Endometrium (tissue), 2 donors: ENCODE measurements at regions not wholly inside any gene's neighbourhood (a gene's known extent, or its start where the extent isn't known, plus 50 kb on each side); places are given as distances from the start of the nearest gene placed in this dataset.
"Not testable (repeated sequence)": the region's sequence is repeated elsewhere in the genome, so short reads cannot be mapped to it uniquely, and the experiment has no call there.

Experiments used
- FAIRE-seq: peaks from 2 replicates; lab custom pipeline; 2012; peaks lifted over from hg19 to GRCh38; lab: Jason Lieb, UNC
- donor health status: control.
- donor health status: control.

- FAIRE-seq = no peak
Observed at GRCh38 chr3:21989341-21990042, 238.5 kb upstream of the ZNF385D start.

- FAIRE-seq = no peak
Observed at GRCh38 chr3:21991061-21991460, 240.1 kb upstream of the ZNF385D start.

GRCh38 chr3:21995079-21995607 is 244.1 kb upstream of the ZNF385D start:
- no peak for FAIRE-seq

GRCh38 chr3:22007368-22007767 is 256.4 kb upstream of the ZNF385D start:
- FAIRE-seq = no peak

GRCh38 chr3:22010997-22011396 is 260.0 kb upstream of the ZNF385D start:
- FAIRE-seq = no peak

GRCh38 chr3:22012471-22012870 is 261.5 kb upstream of the ZNF385D start:
- FAIRE-seq = no peak

GRCh38 chr3:22013641-22014040 is 262.6 kb upstream of the ZNF385D start:
- FAIRE-seq = no peak

- FAIRE-seq = no peak
Observed at GRCh38 chr3:22016197-22016596, 265.2 kb upstream of the ZNF385D start.

GRCh38 chr3:22024638-22025037 is 273.6 kb upstream of the ZNF385D start:
- FAIRE-seq = not testable (repeated sequence)

- FAIRE-seq = no peak
Observed at GRCh38 chr3:22029480-22029879, 278.5 kb upstream of the ZNF385D start.

GRCh38 chr3:22039161-22039560 is 288.2 kb upstream of the ZNF385D start:
- no peak for FAIRE-seq

- no peak for FAIRE-seq
Observed at GRCh38 chr3:22040150-22040549, 289.1 kb upstream of the ZNF385D start.

GRCh38 chr3:22045882-22046281 is 294.9 kb upstream of the ZNF385D start:
- FAIRE-seq = no peak

GRCh38 chr3:22063500-22063899 is 312.5 kb upstream of the ZNF385D start:
- FAIRE-seq = no peak

GRCh38 chr3:22068619-22069018 is 317.6 kb upstream of the ZNF385D start:
- FAIRE-seq = no peak

- no peak for FAIRE-seq
Observed at GRCh38 chr3:22088204-22088603, 337.2 kb upstream of the ZNF385D start.

GRCh38 chr3:22089284-22089683 is 338.3 kb upstream of the ZNF385D start:
- FAIRE-seq = no peak

- no peak for FAIRE-seq
Observed at GRCh38 chr3:22091329-22091728, 340.3 kb upstream of the ZNF385D start.

- FAIRE-seq = no peak
Observed at GRCh38 chr3:22098021-22098420, 347.0 kb upstream of the ZNF385D start.

GRCh38 chr3:22101351-22101750 is 350.3 kb upstream of the ZNF385D start:
- no peak for FAIRE-seq

GRCh38 chr3:22101811-22102210 is 350.8 kb upstream of the ZNF385D start:
- no peak for FAIRE-seq

GRCh38 chr3:22103423-22103822 is 352.4 kb upstream of the ZNF385D start:
- no peak for FAIRE-seq

GRCh38 chr3:22106213-22106896 is 355.3 kb upstream of the ZNF385D start:
- no peak for FAIRE-seq

GRCh38 chr3:22111226-22111625 is 360.2 kb upstream of the ZNF385D start:
- FAIRE-seq = no peak
